ENCODE measurements at regions not wholly inside any gene's neighbourhood (a gene's known extent, or its start where the extent isn't known, plus 50 kb on each side); places are given as distances from the start of the nearest gene placed in this dataset.
"Not testable (repeated sequence)": the region's sequence is repeated elsewhere in the genome, so short reads cannot be mapped to it uniquely, and the experiment has no call there.

DNA sequence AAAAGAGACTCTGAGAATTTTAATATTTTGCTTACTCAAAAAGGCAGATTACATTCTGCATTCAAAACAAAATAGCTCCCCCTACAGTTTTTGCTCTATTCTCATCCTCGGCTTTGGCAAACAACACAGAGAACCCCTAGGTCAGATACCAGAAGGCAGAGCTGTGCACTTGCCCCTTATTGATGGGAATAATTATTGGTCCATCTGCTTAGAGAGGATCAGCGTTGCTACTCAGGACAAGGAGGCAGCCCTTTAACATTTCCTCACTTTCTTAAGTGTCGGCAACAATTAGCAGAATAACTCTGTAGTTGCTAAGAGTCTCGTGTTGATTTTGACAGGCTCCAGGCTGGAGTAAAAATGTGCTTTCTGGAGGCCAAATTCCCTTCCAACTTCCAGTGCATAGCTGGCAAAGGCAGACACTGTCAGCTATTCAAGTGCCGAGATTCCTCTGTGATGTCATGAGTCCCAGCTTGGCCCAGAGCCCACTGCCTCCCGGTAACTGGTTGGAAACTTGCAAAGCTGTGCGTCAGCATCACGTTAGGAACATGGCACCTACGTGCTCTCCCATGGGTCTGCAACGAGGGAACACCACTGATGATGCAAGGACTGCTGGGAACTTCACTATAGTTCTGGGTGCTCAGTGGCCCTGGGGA is 482.7 kb upstream of the ADAMTS9 start:
- no peak for DNase-seq

DNA sequence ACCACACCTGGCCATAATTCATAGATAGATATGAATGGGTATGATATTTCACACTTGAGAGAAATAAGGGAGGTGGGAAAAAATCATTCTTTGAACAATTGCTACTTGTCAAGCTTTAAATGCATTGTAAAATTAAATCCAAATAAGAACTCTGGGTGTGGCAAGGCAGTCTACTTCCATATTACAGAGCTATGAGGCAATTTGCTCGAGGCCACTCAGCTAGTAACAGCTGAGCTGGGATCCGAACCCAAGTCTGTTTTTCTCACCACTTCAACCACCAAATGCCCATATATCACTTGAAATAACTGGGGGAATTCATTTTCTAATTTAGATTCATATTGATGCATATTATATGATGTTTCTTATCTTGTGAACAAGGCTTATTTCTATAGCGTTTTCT is 482.2 kb upstream of the ADAMTS9 start:
- no peak for DNase-seq

DNA sequence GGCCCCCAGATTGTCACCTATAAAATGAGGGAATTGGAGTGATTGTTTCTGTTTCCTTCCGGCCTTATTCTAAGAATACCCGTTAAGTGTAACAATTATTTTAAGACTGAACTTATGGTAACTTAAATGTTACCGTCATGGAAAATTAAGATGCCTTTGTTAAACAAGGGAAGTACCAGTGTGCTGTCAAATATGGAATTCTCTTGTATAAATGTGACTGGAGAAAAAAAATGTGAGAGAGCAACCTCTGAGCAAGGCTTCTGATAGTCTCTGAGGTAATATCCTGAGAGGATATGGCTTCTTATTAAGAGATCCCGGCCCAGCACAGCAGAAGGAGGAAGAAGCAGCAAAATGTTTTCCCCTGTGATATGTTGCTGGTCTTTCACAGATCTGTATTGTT is 480.7 kb upstream of the ADAMTS9 start:
- no peak for DNase-seq

DNA sequence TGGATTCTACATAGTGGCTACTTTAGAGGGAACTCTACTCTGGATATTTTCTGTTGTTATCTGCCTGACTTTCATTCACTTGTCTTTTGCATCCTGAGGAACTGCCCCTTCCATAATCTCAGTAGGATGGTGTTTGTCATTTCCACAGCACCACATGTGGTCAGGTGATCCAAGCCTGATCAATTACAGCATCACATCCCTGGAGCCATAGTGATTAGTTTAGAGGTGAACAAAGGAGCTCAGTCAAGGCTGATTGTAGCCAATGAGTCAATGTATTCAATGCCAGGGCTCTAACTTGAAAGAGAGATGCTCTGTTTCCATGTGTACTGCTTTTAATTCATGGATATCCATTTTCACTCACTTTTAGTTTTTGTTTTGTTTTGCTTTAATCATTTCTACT is 478.7 kb upstream of the ADAMTS9 start:
- DNase-seq = no peak

DNA sequence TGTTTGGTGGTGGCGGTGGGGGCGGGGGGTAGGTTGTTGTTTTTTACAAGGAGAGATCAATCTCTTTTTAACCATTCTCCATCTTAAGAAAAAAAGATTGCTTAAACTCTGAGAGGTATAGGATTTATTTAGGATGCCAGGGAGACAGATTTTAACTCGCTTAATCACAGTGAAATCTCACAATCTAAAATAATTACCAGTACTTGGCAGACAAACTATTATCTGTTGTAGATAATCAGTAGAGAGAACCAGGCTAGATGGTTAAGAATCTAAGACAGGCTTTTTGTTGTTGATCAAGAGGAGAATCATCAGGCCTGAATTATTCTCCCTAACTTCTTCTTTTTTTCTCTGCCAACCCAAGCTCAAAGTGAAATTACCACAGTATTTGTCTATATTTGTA is 470.2 kb upstream of the ADAMTS9 start:
- no peak for DNase-seq

DNA sequence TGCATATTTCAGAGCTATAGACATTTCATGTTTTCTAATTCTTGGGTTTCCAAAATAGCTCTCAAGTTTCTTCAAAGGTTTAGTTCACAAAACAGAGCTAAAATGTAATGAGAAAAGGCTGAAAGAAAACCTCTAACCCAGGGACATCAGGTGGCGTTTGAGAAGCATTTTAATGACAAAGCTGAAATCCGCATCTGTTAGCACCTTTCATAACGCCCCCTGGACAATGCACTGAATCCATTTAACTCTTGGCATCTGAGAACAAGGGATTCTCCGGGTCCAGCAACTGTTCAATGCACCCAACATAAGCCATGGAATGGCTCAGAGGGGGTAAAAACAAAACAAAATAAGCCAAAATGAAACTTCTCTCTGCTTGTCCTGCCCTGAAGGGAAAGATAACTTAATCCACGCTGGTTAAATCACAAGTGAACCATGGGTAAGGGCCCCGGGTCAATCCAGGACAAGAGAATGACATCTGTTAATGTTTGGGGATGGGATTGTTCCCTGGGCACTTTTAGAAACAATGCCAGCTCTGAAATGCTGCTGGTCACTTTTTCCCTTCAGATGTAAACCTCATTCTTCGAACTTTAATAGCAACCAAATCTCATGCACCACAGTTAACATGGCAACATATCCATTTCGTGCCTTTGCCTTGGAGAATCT is 466.2 kb upstream of the ADAMTS9 start:
- DNase-seq = no peak

DNA sequence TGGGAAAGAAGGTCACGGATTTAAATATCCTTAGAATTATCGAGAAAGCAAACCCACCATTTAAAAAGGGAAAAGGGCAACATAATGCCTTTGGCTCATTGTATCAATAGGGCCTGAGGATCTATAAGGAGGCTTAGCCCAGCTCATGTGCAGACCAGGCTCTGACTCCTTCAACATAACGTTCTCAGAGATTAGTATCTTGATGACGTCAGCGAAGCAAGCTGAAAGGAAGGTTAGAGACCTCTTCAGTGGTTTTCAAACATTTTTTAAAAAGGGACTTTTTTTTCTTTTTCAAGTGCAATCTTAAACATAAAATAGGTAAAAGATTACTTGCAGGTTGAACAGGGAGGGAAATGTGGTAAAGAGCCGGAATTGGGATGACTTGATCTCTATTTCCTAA is 463.9 kb upstream of the ADAMTS9 start:
- DNase-seq = no peak

DNA sequence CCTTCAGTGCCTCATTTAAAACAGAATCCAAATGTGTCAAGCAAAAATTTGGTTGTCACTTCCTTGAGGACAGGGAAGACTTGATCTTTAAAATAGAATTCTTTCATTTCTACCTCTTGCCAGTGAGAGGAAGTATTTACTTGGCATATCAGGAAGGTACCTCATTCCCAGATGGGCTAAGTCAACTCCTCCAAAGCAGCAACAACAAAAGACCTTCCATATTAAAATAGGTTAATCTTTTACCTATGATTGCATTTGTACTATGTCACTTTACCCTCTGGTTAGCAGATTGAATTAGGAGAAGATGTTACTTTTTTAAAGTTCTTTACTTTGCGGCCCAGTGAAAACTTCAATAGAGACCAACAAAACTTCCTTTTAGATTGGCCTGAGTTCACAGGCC is 462.1 kb upstream of the ADAMTS9 start:
- DNase-seq = no peak

DNA sequence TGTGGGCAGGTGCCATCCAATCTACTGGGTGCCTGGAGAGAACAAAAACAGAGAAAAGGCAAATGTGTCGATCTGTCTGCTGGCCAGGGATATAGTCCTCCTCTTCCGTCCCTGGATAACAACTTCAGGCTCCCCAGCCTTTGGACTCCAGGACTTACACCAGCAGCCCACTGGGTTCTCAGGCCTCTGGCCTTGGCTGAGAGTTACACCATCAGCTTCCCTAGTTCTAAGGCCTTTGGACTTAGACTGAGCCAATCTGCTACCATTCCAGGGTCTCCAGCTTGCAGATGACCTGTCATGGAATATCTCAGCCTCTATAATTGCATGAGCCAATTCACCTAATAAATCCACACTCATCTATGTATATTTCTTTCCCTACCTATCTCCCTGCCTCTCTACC is 460.9 kb upstream of the ADAMTS9 start:
- DNase-seq = no peak

DNA sequence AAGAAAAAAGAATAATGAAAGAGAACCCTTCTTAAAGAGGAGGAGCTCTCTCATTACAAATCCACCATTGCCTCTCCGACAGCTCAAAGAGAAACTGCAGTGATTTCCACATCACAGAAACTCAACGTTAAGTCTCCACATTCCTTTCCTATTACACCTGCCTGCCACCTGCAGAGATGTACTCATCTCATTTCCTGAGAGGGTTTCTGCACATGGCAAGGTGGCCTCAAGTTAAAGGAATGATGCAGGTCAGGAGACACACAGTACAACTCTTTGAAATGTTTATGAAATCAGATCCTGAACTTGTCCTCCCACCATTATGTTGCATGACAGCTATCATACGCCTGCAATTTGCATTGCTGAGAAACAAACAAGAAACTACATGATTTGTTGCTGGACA is 458.4 kb upstream of the ADAMTS9 start:
- no peak for DNase-seq

DNA sequence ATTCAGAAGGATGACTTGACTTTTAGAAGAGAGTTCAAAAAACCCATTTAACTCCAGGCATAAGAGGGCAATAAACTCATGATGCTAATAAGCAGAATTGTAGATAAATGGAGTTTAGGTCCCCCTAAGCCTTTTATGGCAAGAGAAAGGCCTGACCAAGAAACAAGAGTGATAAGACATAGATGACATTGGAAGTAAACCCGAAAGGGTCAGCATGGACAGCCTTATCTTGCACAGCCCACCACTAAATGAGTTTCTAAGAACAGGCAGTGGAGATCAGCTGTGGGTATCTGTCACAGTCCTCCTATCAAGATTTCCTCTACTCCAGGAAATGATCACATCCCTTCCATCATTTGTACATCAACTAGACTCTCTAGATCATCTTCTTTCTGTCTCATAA is 457.9 kb upstream of the ADAMTS9 start:
- no peak for DNase-seq

DNA sequence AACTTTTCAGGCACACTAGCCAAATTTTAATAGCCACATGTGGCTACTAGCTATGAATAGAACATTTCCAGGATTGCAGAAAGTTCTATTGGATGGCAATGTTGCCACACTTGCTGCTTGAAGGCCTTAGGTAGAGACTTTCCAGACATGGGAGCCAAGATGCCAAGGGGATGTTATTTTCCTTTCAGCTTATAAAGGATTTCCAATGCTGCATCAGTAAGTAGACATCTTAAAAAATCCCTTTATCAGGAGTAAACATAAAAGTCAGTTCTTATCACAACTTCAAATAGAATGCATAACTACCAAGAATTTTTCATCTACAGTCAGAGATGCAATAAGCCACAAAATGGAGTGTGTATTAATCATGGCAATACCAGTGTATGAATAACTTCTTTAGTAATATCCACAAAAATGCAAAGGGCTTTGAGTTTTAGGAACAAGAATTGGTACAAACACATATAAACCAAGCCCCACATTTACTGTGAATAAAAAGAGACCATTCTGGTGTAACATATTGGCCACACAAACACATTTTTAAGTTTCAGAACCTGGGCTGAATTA is 457.1 kb upstream of the ADAMTS9 start:
- DNase-seq = no peak

DNA sequence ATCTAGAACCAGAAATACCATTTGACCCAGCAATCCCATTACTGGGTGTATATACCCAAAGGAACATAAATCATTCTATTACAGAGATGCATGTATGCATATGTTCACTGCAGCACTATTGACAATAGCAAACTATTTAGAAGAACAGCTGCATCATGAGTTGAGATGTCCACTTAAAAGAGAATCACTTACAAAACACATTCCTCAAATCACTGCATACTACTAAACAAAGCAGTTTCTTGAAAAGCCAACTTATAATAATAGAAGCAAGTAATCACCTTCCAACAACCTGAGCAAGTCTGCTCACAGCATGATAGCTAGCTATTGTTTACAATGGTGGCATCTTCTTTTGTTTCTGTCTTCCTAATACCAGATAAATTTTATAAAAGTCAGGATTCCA is 454.7 kb upstream of the ADAMTS9 start:
- DNase-seq = no peak

DNA sequence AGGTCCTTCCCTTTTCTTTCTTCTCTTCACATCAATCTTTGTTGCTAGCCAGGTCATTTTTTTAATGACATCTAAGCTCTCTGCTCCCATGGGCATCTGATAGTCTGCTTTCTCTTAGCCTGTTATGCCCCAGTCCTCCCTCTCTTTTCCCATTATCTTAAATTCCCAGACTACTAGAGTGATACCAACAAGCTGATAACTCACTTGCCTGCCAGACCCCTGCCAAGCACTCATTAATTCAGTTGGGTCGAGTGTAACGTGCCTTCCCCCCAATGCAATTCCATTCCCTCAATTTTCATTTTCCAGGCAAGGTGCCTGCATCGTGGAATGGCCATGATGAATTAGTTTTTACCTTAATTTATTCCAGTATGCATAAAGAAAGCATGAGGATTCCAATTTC is 450.8 kb upstream of the ADAMTS9 start:
- no peak for DNase-seq

DNA sequence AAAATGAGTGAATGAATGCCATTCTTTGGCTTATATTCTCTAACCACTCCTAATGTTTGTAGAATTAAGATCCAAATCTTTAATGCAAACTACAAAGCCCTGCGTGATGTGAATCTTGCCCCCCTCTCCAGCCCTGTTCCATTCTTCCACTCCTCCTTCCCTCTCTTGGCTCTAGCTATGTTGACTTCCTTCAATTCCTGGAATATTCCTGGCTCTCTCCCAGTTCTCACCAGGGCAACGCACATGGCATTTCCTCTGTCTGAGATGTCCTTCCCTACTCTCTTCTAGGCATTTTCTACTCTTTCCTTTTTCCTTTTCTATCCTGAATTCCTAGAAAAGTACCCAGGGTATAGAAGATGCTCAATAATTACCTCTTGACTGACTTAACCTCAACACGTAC is 446.0 kb upstream of the ADAMTS9 start:
- DNase-seq = not testable (repeated sequence)

DNA sequence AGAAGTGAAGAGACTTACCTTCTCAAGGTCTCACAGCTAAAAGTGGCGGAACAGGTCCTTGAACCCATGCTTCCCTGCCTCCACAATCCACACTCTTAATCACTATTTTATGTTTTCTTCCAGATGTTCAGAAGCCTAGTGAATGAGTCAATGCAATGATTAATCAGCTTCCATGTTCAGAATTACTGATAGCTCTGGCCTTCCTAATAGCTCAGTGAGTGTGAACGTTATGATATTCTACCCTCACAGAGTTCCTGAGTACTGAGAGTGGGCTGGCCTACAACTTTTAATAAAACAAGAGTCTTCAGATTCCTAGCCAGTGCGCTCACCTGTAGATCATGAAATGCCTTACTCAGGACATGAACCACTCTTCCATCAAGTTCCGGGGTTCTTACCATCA is 443.0 kb upstream of the ADAMTS9 start:
- DNase-seq = no peak

DNA sequence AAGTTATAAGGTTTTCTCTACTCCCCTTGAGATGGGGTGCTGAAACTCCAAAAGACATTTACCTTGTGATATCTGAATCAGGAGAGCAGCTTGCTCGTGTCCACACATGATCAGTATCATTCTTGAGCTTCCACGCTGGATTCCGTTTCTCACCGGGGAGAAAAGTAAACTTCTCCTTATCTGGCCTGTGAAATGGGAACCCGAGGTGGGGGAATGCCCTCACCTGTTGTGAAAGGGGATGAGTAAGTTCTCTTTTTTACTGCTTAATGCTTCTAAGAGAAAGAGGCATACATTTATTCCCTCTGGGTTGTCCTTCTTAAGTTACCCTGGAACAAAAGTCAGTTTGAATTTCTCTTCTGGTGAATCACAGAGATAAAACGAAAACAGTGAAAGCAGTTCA is 440.5 kb upstream of the ADAMTS9 start:
- no peak for DNase-seq

DNA sequence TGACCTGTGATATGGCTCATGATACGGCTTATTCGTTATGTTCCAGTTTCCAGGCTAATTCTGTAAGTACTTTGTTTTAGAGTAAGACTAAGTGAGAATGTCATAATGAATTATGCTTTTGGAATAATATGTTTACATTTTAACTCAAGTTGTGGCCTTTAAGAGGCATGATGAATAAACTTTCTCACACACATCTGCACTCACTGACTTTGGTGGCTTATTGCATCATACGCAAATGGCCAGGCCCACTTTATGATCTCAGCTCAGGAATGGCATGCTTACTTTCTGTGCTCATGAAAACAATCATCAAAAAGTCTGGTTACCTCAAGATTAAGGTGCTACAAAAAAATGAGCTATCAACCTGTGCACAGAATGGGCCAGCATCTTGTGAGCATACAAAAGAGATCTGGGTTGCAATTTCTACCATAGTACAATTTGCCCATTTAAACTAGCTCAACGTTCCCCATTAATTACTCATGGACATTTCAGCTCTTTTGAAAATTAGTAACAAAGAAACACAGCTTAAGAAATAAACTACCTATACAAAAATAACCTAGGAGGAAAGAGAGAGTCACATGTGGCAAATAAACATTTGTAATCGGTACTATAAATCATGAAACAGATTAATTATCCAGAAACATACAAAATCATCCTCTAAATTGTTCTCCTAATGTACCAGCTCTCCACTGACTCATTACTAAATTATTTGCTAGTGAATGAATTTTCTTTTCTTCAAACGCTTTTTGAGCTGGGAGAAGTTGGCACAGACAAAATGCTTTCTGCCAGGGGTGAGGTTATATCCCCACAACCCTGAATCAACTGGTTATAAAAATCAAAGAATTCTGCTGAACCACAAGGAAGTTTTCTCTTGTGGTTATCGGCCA is 439.0 kb upstream of the ADAMTS9 start:
- no peak for DNase-seq

DNA sequence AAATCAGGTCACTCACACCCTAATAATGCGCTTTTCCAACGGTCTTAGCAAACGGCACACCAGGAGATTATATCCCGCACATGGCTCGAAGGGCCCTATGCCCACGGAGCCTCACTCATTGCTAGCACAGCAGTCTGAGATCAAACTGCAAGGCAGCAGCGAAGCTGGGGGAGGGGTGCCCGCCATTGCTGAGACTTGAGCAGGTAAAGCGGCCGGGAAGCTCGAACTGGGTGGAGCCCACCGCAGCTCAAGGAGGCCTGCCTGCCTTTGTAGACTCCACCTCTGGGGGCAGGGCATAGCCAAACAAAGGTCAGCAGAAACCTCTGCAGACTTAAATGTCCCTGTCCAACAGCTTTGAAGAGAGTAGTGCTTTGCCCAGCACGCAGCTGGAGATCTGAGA is 432.4 kb upstream of the ADAMTS9 start:
- not testable (repeated sequence) for DNase-seq

DNA sequence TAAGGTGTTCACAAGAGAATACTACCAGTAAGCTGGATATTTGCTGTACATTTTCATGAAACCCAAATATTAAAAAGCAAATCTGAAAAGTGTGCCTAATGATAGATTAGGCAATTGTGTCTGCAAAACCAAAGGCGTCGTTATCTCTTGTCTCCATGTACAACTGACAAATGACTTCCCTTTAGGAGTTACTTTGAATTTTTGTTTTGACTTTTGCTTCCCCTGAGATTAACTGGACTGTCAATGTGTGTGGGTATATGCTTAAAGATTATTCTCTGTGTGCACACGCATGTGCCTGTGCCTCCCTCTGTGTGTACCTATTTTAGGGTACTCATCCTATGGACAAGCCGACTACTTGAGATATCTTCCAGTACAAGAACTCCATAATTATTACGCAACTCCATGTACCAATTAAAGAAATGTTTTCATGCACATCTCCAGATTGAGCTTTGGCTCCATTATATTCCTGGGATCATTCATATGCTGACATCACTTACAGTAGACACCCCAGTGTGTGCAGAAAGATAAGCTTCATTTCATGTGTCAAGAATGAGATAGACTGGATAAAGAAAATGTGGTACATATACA is 431.2 kb upstream of the ADAMTS9 start:
- DNase-seq = no peak

DNA sequence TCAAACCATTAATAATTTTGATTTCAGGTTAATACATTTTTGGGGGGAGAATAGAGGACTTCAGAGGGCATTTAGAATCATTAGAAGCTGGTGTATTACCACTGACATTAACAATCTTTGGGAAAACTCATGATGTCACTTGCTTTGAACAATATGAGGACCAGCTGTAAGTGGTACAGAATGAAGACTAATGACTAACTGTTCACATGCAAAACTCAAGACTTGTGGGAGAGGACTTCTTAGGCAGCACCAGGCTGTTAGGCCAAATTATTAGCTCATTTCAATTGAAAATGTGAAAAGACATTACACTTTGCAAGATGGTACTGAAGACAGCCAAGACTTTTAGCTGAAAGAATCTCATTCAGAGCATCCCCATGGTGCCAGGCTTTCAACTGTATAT is 426.2 kb upstream of the ADAMTS9 start:
- DNase-seq = no peak

DNA sequence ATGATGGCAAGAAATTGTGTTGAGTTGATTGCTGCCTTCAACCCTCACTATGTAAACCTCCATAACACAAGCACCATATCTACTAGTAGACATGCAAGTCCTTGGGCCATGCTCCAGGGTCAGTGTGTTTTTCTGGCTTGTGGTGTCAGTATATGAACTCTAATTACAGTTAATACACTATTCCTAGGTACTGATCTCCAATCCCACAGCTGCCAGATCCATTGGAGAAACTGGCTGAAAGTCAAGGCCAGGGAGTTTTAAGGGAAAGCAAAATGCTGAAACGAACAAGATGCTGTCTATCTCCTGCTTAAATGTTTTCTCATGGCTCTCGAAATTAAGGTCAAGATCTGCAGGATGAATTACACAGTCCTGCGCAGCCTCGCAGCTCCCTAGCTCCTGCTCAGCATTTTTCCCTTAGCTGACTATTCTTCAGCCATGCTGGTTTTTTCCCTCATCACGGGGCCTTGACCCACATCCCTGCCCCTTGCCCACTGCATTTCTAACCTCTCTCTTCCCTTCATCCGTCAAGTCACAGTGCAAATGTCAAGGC is 425.0 kb upstream of the ADAMTS9 start:
- no peak for DNase-seq

DNA sequence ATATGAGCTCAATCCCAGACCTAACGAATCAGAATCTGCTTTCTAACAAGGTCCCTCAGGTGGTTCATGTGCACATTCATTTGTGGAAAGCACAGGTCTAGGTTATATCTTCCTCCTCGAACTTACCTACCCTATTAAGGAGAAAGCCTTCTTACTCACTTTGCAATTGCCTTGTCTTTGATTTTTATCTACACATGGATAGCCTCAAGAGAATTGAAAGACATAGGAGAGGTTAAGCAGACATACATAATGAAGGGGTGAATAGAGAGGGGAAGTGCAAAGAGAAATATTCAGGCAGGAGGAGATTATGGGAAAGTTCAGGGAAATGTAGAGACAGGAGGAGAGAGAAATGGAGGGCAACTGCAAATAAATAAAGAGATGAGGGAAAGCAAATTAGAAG is 422.9 kb upstream of the ADAMTS9 start:
- no peak for DNase-seq

Measured in suppressor macrophage treated with lipopolysaccharide for 1 hour (primary cell).